ENCODE measurements at regions not wholly inside any gene's neighbourhood (a gene's known extent, or its start where the extent isn't known, plus 50 kb on each side); places are given as distances from the start of the nearest gene placed in this dataset.

- Histone ChIP-seq H3K4me1 (replicated peaks) (no peaks in the 10 kb centered on the region), H3K4me3 (no peak overlapping the region), H3K27me3 (replicated peaks; ENCODE audit: insufficient read depth) (no peaks in the 10 kb centered on the region), H3K27ac (no peak overlapping the region), H3K9me3 (no peaks in the 10 kb centered on the region), H3K36me3 (no peaks in the 10 kb centered on the region)
- no peak for TF ChIP-seq POLR2AphosphoS5 (IDR thresholded peaks at IDR 0.05)
- TF ChIP-seq, protein P1, sequence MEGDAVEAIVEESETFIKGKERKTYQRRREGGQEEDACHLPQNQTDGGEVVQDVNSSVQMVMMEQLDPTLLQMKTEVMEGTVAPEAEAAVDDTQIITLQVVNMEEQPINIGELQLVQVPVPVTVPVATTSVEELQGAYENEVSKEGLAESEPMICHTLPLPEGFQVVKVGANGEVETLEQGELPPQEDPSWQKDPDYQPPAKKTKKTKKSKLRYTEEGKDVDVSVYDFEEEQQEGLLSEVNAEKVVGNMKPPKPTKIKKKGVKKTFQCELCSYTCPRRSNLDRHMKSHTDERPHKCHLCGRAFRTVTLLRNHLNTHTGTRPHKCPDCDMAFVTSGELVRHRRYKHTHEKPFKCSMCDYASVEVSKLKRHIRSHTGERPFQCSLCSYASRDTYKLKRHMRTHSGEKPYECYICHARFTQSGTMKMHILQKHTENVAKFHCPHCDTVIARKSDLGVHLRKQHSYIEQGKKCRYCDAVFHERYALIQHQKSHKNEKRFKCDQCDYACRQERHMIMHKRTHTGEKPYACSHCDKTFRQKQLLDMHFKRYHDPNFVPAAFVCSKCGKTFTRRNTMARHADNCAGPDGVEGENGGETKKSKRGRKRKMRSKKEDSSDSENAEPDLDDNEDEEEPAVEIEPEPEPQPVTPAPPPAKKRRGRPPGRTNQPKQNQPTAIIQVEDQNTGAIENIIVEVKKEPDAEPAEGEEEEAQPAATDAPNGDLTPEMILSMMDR (IDR thresholded peaks at IDR 0.05), result no peak
- no peak for TF ChIP-seq POLR2A (IDR thresholded peaks at IDR 0.05)
- 93% methylated on average over 24 of the region's 24 CpGs for WGBS
- DNase-seq (ENCODE audit: low spot score), result no peak
- intact Hi-C loops (cut with DNase I), result no loop called here
These were observed 80.1 kb upstream of the STT3B start for GRCh38 chr3:31452495-31453106.

DNA sequence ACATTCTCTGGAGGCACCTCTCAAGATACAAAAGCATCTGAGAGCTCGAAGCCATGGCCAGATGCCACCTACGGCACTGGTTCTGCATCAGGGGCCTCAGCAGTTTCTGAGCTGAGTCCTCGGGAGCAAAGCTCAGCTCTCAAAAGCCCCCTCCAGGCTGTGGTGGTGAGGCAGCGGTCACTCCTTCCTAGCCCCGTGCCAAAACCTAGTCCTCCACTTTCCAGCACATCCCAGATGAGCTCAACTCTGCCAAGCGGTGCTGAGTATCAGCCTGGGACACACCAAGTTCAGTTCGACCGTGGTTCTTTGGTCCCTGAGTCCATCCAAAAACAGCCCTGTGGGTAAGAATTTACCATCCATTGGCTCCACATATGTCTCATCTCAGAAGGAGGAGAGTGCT, 79.3 kb upstream of the STT3B start:
- TF ChIP-seq, protein P1 (IDR thresholded peaks at IDR 0.05), result no peak
- TF ChIP-seq POLR2AphosphoS5 (IDR thresholded peaks at IDR 0.05) (no peak), POLR2A (IDR thresholded peaks at IDR 0.05) (no peak)
- Histone ChIP-seq H3K36me3 (no peaks in the 10 kb centered on the region), H3K9me3 (no peaks in the 10 kb centered on the region), H3K4me1 (replicated peaks) (no peaks in the 10 kb centered on the region), H3K4me3 (no peak overlapping the region), H3K27ac (no peak overlapping the region), H3K27me3 (replicated peaks; ENCODE audit: insufficient read depth) (no peaks in the 10 kb centered on the region)
- no peak for DNase-seq (ENCODE audit: low spot score)
- intact Hi-C loops (cut with DNase I), result no loop called here
- WGBS, result 77% methylated on average over 8 of the region's 8 CpGs

- Histone ChIP-seq H3K4me3 (no peak overlapping the region), H3K36me3 (no peaks in the 10 kb centered on the region), H3K9me3 (no peaks in the 10 kb centered on the region), H3K4me1 (replicated peaks) (no peaks in the 10 kb centered on the region), H3K27ac (no peak overlapping the region), H3K27me3 (replicated peaks; ENCODE audit: insufficient read depth) (no peaks in the 10 kb centered on the region)
- intact Hi-C loops (cut with DNase I), result no loop called here
- TF ChIP-seq, protein P1 (IDR thresholded peaks at IDR 0.05), result no peak
- TF ChIP-seq POLR2A (IDR thresholded peaks at IDR 0.05) (no peak), POLR2AphosphoS5 (IDR thresholded peaks at IDR 0.05) (no peak)
- DNase-seq (ENCODE audit: low spot score), result no peak
- WGBS, result 89% methylated on average over 5 of the region's 5 CpGs
These were observed 77.2 kb upstream of the STT3B start for GRCh38 chr3:31455524-31455923.

GRCh38 chr3:31456373-31456772, 76.4 kb upstream of the STT3B start:
- Histone ChIP-seq H3K27ac (no peak overlapping the region), H3K9me3 (no peaks in the 10 kb centered on the region), H3K36me3 (no peaks in the 10 kb centered on the region), H3K27me3 (replicated peaks; ENCODE audit: insufficient read depth) (no peaks in the 10 kb centered on the region), H3K4me3 (no peak overlapping the region), H3K4me1 (replicated peaks) (no peaks in the 10 kb centered on the region)
- TF ChIP-seq, protein P1 (IDR thresholded peaks at IDR 0.05), result no peak
- no peak for TF ChIP-seq POLR2AphosphoS5 (IDR thresholded peaks at IDR 0.05)
- no peak for TF ChIP-seq POLR2A (IDR thresholded peaks at IDR 0.05)
- no peak for DNase-seq (ENCODE audit: low spot score)
- intact Hi-C loops (cut with DNase I), result no loop called here
- 85% methylated on average over 3 of the region's 3 CpGs for WGBS

DNA sequence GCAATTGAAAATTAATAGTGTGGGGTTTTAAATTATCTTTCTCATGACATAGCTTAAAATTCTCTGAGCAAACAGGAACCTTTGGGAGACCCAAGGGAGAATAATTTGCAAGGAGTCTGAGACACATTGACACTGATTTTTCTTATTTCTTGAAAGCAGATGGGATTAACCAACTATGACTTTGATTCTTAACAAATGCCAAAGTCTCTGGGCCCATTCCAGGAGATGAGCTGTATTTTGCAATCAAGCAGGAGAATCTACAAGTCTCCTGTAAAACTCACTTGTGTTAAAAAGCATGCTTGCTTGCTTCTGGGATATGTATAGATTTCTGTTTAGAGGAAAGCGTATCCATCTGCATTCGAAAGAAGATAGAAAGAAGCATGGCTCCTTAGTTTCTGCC, 71.3 kb upstream of the STT3B start:
- no peaks in the 10 kb centered on the region for H3K9me3 ChIP-seq
- H3K27me3 ChIP-seq (replicated peaks; ENCODE audit: insufficient read depth), result no peaks in the 10 kb centered on the region
- intact Hi-C loops (cut with DNase I), result no loop called here
- H3K4me1 ChIP-seq (replicated peaks), result no peaks in the 10 kb centered on the region
- no peak overlapping the region for H3K4me3 ChIP-seq
- H3K36me3 ChIP-seq, result no peaks in the 10 kb centered on the region
- no peak overlapping the region for H3K27ac ChIP-seq
- DNase-seq (ENCODE audit: low spot score), result no peak
- 98% methylated on average over 2 of the region's 2 CpGs for WGBS
- TF ChIP-seq POLR2AphosphoS5 (IDR thresholded peaks at IDR 0.05), result no peak
- no peak for TF ChIP-seq POLR2A (IDR thresholded peaks at IDR 0.05)
- TF ChIP-seq, protein P1 (IDR thresholded peaks at IDR 0.05), result no peak

Measured in prostate gland (tissue), 2 donors.